HUDEP-2 (cell line): ENCODE measurements at regions not wholly inside any gene's neighbourhood (a gene's known extent, or its start where the extent isn't known, plus 50 kb on each side); places are given as distances from the start of the nearest gene placed in this dataset.

Experiments
- DNase-seq, 76 experiments: peaks; one replicate each; lab custom pipeline; 2025; ENCODE audit not compliant: unreplicated experiment in 76 of 76; lab: John Stamatoyannopoulos, UW

DNA sequence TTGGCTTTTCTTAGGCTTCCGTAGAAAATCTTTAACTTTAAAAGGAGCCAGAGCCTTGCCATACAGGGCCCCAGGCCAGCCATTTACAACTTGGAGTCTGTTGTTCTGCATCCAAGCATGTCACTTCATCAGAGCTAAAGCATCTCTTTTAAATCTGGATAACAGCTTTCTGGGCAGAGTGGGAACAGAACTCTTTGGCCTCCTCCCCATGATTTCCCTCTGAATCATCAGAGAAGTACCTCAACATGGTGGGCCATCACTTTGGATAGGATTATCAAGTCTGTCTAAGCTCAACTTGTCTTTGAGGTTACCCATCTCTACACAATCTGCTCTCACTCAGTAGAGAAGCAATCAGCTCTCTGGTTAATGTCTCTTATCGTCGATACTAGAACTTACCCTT, 170.9 kb downstream of the SLC6A15 start:
- DNase-seq = no peak

DNA sequence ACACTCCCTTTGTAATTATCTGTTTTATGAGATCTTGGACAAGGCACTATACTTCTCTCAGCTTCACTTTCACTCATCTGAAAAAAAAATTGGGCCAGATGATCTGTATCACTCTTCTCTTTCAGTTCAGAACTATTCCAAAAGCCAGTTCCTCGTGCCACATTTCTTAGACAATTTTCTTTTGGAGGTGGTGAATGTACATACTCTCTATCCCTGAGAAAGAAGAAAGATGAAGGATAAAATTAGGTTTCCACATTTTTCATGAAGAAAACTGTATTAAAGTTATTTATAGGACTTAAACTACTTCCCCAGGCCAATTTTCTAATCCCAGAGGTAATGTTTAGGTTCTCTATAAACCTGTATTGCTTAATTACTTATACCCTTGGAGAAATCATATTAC, 171.6 kb downstream of the SLC6A15 start:
- DNase-seq = no peak

DNA sequence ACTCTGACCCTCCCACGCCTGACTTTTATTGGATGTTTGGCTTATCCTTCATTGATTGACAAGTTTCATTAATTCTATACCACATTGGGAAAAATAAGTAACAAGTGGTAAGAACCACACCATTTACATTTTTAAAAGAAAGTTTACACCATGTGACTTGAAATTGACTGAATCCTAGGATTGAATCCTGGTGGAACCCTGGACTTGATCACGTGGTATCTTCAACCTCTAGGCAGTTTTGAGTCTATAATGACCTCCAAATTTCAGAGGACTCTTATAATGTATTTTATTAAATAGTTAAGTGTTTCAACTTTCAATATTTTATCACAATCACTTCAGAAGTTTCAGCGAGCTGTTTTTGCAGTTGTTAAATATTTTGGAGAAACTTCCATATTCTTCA, 172.0 kb downstream of the SLC6A15 start:
- no peak for DNase-seq

DNA sequence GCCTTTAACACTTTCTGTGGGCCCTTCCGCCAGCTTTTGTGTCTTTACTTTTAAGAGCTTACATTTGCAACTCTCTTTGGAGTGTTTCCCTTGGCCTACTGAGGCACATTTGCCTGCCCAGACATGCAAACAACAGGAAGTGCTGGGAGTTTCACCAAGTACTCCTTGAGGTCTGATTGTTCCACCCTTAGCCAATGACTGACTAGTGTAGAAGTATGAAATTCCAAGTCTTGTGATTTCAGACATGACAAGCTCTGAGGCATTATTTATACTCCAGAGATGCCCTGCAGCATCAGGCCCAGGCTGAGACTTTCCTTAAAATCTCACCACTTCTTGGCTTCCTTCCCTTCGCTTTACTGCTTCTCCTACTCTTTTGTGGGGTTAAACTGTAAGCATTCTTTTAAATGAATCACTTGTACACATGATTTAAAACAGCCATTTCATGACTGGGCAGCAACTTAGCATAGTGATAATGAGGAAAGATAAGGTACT, 174.1 kb downstream of the SLC6A15 start:
- no peak for DNase-seq

DNA sequence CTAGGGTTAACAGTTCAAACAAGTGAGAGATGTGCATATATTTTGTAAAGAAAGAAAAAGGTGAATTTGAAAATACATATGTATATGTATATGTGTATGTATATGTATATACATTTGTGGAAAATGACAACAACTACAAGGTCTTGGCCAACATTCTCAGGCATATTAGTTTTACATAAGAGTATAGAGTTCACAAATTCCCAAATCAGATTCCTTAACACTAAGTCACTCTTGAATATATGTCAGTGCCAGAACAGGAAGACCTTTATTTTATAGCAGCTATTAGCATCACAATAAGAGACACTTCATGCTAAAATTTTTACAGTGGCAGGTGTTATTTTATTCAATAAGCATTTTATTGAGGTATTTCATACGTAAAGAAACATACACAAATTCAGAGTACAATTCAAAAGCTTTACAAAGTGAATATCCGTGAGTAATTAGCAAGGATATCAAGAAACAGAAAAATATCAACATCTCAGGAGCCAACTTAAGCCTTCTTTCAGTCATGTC, 179.7 kb downstream of the SLC6A15 start:
- no peak for DNase-seq

DNA sequence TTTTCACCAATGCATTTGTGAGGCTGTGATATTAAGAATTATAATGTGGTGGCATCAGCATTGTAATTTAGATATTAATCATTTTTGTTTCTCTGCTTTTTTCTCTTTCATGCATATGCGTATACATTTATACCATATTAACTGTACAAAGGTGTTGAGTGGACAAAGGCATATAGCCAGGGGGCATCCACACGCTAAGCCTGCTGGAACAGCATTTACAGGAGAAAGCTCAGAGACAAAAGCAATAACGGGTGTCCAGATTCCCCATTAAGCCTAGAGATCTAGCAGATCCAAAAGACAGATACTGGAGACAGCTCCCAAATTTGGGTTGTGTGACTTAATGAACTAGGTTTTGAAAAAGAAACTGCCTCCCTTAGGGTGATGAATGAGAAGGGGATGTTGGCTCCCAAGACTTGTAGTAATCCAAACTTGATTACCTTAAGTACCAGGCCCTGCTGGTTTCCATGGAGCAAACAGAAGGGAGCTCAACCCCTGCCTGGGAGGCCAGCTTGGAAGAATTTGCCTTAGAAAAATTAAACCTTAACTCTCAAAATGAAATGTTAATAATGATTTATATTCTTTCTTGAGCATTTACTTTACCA, 181.9 kb downstream of the SLC6A15 start:
- DNase-seq = no peak

DNA sequence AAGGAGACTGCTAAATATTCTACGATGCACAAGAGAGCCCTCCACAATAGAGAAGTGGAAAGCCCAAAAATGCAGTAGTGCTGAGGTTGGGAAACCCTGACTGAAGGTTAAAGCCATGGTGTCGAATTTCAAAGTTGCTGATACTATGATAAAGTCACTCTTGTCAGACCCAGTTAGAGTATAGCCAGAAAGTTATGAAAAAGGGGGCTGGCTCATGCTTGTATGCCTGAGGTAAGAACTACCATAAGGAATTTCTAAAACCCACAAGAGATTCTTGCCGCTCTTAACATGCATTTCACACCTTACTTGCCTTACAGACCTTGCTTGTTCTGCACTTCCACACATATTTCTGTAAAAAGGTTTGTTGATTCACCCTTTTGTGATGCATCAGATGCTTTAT, 184.6 kb downstream of the SLC6A15 start:
- no peak for DNase-seq

DNA sequence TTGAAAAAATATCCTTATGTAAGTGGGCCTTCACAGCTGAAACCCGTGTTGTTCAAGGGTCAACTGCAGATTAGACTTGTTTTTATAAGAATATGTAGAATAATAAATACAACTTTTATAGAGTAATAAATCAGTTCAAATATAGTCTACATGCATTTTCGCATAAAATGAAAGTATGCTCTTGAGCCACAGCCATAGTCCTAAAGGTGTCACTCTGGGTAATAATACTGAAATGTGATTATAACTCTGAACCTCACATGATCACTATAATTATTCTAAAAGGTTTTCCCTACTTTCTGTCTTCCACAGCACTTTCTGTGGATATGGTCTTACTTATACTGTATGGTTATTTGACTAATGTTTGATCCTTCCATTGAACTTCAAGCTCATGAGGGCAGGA, 185.8 kb downstream of the SLC6A15 start:
- no peak for DNase-seq

DNA sequence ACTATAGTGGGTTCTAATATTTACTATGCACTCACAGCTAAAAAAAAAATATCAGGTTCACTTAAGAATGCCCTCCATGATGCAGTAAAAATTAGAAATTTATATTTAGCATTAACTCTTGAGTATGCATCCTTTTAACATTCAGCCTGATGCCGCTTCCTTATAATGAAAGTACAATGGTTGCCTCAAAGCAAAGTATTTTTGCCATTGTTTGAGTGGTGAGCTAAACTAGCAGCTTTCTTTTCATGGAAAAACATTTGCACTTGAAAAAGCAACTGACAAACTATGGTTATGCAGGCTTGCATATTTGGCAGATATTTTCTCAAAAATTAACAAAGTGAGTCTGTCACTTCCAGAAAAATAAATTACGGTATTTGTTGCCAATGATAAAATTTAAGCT, 188.6 kb downstream of the SLC6A15 start:
- DNase-seq = no peak

DNA sequence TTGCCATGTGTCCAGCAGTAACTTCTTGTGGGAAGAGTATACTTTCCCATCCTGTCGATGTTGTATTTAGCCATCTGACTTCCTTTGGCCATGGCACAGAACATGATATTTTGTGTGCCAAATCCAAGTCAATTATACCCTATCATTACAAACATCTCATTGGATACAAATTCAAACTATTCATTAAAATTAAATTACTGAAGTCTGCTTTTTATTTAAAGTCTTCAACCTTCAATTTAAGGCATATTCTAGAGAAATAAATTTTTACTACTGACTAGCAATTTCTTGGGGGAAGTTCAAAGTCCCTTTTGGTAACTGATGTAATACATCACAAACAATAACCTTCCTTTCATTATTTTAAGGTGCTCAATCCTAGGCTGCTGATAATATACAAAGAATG, 192.6 kb downstream of the SLC6A15 start:
- DNase-seq = no peak

DNA sequence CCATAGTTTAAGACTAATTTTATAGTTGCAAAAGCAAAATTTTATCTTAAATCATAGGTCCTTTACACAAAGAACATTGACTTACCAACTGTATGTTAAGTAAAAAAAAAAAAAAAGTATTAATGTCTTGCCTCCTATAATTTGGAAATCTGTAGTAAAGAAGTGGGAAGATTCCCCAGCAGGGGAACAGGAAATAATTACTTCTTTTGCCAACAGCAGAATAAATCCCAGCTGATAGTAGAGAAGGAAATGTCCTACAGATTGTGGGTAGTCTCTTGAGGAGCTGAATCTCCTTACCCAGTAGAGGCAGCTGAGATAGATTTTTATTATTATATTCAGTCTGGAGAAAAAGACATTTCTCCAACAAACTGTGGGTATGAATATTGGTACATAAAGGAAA, 193.7 kb downstream of the SLC6A15 start:
- no peak for DNase-seq

DNA sequence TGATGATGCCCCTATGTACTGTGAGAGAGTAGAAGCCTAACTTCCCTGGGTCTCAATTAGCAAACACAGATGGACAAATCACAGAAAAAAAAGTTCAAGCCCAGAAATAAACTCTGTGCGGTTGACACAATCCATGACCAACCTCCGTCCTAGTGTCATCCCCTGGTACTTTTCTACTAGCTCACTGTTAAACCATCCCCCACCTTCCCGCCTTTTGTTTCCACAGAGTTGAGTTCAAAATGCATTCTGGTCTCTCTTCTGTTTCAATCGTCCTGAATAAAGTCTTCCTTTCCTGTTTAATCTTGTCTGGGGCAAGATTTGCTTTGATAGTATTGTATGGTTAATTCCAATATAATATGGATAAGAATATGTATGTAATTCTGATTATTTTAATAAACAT, 199.9 kb downstream of the SLC6A15 start:
- DNase-seq = no peak

DNA sequence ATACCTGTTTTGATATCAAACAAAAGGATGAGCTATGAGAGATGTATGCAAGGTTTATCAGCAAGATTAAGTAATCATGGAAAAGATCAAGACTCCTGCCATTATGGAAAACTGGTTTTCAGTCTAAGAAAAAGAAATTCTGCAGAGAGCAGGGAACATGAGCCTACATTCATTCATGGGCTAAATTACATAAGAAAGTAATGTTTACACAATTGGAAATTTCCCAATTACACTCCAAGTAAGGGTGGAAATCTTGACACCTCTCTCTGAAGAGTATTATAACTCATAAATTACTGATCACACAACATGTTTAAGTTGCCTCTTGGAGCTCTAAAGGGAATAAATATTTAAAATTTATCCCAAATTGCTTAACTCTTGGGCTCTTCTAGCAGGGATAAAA, 206.2 kb downstream of the SLC6A15 start:
- DNase-seq = no peak

DNA sequence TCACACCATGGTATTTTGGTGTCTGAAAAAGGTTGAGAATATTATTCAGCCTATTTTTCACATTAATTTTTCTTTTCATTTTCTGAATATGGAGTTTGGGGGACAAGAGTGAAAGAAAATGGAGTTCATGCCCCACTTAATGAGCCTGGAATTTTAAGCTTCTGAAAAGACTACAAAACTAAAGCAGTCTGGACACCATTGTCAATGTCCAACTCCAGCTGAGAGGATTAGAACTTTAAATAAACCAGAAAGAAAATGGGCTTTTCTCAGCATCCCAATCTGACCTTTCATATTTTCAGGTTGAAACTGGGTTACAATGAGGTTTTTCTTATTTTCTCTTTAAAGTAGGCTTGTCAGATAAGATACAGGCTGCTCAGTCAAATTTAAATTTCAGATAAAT, 207.7 kb downstream of the SLC6A15 start:
- DNase-seq = no peak

DNA sequence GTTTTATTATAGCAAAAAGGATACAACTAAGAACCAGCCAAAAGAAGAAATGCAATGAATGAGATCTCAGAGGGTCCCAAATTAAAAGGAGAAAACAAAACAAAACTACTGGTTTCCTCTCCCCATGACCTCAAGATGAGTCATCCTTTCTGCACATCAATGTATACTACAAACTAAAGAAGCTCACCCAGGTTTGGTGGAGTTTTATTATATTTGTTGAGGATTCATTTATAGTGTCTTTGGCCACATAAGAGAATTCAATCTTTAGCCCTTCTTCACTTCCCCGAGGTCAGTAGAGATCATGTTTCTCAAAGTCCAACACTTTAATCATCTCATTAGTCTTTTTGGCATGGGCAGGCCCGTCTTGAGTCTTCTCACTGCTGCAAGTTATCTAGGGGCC, 210.6 kb downstream of the SLC6A15 start:
- DNase-seq = no peak

DNA sequence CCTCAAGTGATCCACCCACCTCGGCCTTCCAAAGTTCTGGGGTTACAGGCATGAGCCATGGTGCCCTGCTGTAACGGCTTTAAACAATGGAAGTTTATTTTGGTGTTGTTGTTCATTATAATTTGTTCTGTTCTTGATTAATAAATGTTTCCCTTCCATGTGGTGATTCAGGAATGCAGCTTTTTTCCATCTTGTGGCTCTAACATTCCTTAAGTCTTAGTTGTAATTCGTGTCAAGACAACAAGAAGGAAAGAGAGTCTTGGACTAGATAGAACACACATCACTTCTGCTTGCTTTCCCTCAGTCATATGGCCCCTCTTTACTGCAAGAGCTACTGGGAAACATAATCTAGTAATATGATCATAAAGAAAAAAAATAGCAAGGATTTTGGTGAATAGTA, 211.6 kb downstream of the SLC6A15 start:
- no peak for DNase-seq

DNA sequence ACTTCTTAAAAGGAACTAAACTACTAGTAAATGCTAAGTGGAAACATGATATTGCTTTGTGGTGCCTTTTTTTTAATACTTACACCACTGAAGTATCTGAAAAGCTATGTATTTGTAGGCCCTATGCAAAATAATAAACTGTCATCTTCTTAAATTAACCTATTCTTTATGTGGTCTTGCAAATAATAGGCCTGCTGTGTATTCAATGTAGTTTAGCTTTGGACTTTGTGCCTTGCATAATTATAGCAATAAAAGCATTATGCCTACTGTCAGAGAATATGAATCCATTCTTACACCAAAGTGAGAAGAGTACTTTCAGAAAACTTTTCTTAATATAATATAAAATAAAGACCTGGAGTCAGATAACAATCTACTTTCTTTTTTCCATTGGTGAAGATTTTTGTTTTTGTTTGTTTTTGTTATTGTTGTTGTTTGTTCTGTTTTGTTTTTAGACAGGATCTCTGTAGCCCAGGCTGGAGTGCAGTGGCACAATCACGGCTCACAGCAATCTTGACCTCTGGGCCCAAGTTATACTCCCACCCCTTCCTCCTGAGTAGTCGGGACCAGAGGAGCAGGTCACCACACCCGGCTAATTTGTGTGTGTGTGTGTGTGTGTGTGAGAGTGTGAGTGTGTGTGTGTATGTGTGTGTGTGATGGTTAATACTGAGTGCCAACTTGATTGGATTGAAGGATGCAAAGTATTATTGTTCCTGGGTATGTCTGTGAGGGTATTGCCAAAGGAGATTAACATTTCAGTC, 213.8 kb downstream of the SLC6A15 start:
- no peak for DNase-seq

DNA sequence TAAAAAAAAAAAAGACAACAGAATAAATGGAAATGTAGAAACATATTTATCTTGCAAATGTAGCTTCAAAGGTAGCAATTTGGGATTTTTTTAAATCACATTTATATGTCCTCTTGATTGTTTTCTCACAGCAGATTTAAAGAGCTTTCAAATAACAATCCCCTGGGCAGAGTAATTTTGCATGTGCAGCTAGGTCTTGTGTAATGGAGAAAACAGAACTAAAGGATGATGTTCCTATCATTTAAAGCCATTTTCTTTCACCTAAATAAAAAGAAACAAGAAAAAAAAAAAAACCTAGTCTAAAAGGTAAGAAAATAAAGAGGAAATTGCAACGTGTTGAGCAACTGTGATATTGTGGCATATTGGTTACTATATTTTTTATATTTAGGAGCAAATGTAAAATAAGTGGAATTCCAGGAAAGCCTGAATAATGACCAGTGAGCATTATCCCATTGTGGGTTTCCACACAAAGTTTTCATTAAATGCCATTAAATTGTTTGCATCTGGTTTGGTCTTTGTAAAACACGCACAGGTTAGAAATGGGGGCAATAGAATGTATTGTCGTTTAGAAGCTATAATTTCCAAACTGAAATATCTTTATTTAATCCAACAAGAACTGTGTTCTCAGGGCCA, 215.6 kb downstream of the SLC6A15 start:
- DNase-seq = no peak

DNA sequence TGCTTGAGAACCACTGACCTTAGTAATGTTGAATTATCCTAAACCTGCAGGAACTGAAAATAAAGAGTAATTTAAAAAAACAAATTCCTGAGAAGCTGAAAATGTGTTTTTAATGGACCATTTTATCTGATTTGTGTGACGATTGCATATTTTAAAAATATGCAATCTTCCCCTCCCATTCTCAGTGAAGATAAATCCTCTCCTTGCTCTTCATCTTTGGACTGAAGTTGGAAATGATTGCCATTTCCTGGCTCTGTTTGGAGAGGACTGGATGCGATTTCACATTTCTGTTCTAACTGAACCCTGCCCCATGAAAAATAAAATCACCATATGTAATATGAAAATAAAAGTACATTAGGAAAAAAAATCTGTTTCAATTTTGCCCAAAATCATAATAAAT, 216.3 kb downstream of the SLC6A15 start:
- no peak for DNase-seq

DNA sequence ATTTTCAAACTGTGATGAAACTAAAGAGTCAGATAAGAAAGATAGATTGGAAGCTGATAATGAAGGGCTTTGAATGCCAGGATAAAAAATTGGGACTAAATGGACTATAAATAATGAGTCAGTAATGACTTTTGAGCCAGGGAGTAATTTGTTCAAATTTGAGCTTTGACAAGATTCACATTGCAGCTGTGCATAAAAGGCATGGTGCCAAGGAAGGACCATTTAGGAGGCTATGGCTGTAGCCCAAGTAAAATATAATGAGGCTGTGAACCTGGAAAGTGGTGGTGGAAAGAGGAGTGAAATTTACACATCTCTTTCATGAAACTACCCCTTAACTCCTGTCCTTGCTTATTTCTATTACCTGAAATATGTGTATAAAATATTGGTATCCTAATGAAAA, 218.5 kb downstream of the SLC6A15 start:
- no peak for DNase-seq

DNA sequence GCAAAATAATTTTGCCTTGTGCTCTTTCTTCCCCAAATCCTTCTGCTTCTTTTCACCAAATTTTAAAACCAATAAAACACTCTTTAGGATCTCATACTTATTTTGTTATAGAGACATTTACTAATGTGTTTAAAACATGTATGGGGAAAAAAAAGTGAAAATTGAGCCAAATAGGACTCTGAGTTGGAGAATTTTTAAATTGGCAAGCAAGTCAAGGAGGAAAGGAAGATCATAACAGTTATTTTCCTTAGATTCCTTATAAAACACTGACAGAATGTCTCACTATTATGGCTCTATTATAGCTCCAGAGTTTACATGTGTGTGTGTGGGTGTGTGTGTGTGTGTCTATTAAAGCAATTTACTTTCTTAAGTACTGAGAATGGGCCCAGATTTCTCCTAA, 220.5 kb downstream of the SLC6A15 start:
- no peak for DNase-seq

DNA sequence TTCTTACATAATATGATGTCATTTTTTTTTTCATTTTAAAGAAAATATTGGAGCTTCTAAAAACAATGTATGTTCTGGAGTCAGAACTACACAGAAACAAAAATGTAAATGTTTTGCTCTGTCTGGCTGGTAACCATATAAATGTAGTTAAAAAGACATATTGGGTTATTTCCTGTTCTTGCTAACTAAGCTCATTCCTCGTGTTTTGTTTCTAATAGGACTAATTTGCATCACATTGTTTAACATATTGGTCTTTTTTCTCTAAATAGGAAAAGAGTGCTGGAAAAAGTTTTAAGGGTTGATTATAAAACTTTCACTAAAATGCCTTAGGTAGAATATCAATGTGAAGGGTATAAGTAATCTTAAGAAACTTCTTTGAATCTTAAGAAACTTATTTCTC, 221.3 kb downstream of the SLC6A15 start:
- DNase-seq = no peak
